Retinal pigment epithelial cell (primary cell): ENCODE measurements at regions not wholly inside any gene's neighbourhood (a gene's known extent, or its start where the extent isn't known, plus 50 kb on each side); places are given as distances from the start of the nearest gene placed in this dataset.

Experiments
- DNase-seq: peaks from one replicate; pipeline ENCODE4 v3.0.0-alpha.2; 2010; ENCODE audit warnings: low read depth
- H3K4me3 ChIP-seq: 2 replicates; pipeline ENCODE4 v1.5.1; 2011; ENCODE audit warnings: mild to moderate bottlenecking, low read length, control low read depth, moderate library complexity
- TF ChIP-seq, protein P1 (sequence below): conservative IDR thresholded peaks from 2 replicates; pipeline ENCODE4 v1.5.1; 2011; ENCODE audit warnings: low read depth, low read length, control low read depth, inconsistent platforms

DNA sequence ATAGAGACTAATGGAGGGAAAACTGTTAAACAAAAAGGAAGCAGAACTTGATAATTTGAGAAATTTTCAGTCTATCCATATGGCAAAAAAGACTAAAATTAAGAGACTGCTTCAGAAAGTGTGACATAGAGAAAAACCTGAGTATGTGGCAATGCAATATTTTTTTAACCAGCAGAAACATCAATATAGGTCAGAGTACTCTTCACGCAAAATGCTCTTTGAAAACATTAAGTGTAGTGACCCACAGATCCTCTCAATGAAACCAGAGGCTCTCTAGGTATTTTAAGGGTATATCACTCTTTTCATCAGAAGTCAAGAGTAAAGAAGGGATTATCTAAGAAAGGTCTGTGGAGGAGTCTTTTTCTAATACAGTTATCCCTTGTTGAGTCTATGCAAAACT is 1394.8 kb downstream of the DSC3 start:
- TF ChIP-seq, protein P1, sequence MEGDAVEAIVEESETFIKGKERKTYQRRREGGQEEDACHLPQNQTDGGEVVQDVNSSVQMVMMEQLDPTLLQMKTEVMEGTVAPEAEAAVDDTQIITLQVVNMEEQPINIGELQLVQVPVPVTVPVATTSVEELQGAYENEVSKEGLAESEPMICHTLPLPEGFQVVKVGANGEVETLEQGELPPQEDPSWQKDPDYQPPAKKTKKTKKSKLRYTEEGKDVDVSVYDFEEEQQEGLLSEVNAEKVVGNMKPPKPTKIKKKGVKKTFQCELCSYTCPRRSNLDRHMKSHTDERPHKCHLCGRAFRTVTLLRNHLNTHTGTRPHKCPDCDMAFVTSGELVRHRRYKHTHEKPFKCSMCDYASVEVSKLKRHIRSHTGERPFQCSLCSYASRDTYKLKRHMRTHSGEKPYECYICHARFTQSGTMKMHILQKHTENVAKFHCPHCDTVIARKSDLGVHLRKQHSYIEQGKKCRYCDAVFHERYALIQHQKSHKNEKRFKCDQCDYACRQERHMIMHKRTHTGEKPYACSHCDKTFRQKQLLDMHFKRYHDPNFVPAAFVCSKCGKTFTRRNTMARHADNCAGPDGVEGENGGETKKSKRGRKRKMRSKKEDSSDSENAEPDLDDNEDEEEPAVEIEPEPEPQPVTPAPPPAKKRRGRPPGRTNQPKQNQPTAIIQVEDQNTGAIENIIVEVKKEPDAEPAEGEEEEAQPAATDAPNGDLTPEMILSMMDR: no peak
- H3K4me3 ChIP-seq: no peak overlapping the region
- DNase-seq: no peak

DNA sequence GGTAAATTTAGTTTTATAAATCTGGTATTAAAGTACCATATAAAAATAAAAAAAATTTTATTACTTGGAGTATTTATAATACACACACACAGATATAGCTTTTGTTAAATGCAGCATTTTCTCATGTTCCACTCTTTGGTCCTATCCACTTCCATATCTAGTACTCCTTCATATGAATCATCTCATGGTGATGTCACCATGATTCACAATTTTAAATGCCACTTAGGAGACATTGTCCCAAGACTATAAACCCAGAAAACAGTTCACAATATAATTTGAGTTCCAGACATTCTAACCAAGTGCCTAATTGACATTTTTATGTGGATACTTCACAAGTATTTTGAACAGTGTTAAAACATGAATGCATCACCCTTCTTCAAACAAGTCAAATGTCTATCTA is 1398.3 kb downstream of the DSC3 start:
- no peak for DNase-seq
- TF ChIP-seq, protein P1: no peak
- H3K4me3 ChIP-seq: no peak overlapping the region

DNA sequence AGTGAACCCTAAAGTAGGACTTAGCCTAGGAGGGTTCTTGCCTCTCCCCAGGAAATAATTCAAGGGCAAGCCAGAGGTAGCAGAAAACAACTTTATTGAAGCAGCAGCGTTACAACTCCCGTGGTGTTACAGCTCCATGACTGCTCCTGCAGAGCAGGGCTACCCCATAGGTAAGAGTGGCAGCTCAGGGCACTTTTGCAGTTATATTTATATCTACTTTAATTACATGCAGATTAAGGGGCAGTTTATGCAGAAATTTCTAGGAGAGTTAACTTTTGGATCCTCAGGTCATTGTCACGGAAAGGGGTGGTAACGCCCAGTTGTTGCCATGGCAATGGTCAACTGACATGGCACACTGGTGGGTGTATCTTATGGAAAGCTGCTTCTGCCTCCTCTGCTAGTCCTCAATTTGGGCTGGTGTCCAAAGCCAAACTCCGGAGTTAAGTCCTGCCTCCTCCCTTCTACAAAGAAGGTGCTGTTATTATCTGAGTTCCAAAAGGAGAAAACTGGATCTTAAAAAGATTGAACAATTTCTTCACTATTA is 1413.0 kb downstream of the DSC3 start:
- no peak overlapping the region for H3K4me3 ChIP-seq
- TF ChIP-seq, protein P1: no peak
- DNase-seq: no peak

- TF ChIP-seq, protein P1: no peak
- no peak overlapping the region for H3K4me3 ChIP-seq
- DNase-seq: no peak
These were observed 1416.4 kb downstream of the DSC3 start for GRCh38 chr18:29626094-29626493.

- DNase-seq: no peak
- TF ChIP-seq, protein P1: no peak
- H3K4me3 ChIP-seq: no peak overlapping the region
These were observed 1425.7 kb downstream of the DSC3 start for GRCh38 chr18:29616867-29617266.

DNA sequence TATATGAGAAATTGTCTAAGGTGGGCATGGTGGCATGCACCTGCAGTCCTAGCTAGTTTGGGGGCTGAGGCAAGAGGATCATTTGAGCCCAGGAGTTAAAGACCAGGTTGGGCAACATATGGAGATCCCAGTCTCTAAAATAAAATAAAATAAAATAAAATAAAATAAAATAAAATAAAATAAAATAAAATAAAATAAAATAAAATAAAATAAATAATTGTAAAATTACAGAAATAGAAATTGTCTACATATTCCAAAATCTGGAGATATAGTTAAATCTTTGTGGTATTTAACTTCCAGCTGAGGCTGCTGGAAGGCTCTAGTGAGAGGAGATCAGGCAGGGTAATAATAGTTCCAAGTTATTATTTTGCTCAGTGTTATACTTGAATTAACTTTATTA is 1432.1 kb upstream of the CDH2 start:
- TF ChIP-seq, protein P1: no peak
- H3K4me3 ChIP-seq: no peak overlapping the region
- DNase-seq: no peak

DNA sequence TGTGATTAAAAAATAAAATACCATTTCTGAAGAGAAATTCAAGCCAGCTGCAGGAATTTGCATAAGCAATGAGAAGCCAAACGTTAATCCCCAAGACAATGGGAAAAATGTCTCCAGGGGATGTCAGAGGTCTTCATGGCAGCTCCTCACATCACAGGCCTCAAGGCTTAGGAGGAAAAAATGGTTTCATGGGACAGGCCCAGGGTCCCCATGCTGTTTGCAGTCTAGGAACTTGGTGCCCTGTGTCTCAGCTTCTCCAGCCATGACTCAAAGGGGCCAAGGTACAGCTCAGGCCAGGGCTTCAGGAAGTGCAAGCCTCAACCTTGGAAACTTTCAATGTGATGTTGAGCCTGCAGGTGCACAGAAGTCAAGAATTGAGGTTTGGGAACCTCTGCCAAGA is 1428.4 kb upstream of the CDH2 start:
- DNase-seq: no peak
- no peak overlapping the region for H3K4me3 ChIP-seq
- TF ChIP-seq, protein P1: no peak
